Kidney (tissue), 13 donors: ENCODE measurements at regions not wholly inside any gene's neighbourhood (a gene's known extent, or its start where the extent isn't known, plus 50 kb on each side); places are given as distances from the start of the nearest gene placed in this dataset.

Experiments used
- DNase-seq, 5 donors: peaks; one replicate each; pipeline ENCODE4 v3.0.0-alpha.2; 2013 to 2020
- FAIRE-seq: peaks from 2 replicates; lab custom pipeline; 2012; peaks lifted over from hg19 to GRCh38; lab: Jason Lieb, UNC
- H3K27ac ChIP-seq, 2 donors: one replicate each; pipeline ENCODE4 v1.7.0; 2013; ENCODE audit warnings: low read depth in 2 of 2, low read length in 2 of 2, inconsistent platforms in 1 of 2
- H3K27me3 ChIP-seq: one replicate; pipeline ENCODE4 v1.7.1; 2013; ENCODE audit warnings: low read length, inconsistent platforms; ENCODE audit not compliant: control insufficient read depth, insufficient read depth
- H3K36me3 ChIP-seq, 3 donors: one replicate each; pipeline versions ENCODE4 v1.7.0 to v1.7.1; 2013; ENCODE audit warnings: low read length in 3 of 3, control low read depth in 1 of 3, inconsistent platforms in 1 of 3; ENCODE audit not compliant: insufficient read depth in 3 of 3, control insufficient read depth in 2 of 3
- H3K4me1 ChIP-seq, 3 donors: one replicate each; pipeline versions ENCODE4 v1.7.0 to v1.7.1; 2013; ENCODE audit warnings: low read length in 3 of 3, inconsistent platforms in 1 of 3, low read depth in 1 of 3; ENCODE audit not compliant: control insufficient read depth in 2 of 3, insufficient read depth in 2 of 3
- H3K4me3 ChIP-seq, 3 donors: one replicate each; pipeline versions ENCODE4 v1.7.0 to v1.8.1; 2013; ENCODE audit warnings: low read length in 3 of 3, control low read depth in 1 of 3, inconsistent platforms in 1 of 3
- H3K9ac ChIP-seq, 3 donors: one replicate each; pipeline versions ENCODE4 v1.7.0 to v1.7.1; 2013; ENCODE audit warnings: low read length in 3 of 3, control low read depth in 1 of 3, inconsistent platforms in 1 of 3
- H3K9me3 ChIP-seq, 3 donors: one replicate each; pipeline versions ENCODE4 v1.7.0 to v1.7.1; 2013; ENCODE audit warnings: low read length in 3 of 3, control low read depth in 1 of 3, inconsistent platforms in 1 of 3; ENCODE audit not compliant: control insufficient read depth in 2 of 3, insufficient read depth in 1 of 3
- intact Hi-C: fragments of 100-400 bp; cut with DNase I; formaldehyde crosslinking; loops from one replicate; pipeline ENCODE4 v1.11.1; 2022
- TF ChIP-seq, protein P1 (sequence below): IDR thresholded peaks from 3 replicates; pipeline ENCODE4 v1.5.1; 2012; ENCODE audit warnings: mild to moderate bottlenecking, moderate library complexity, borderline replicate concordance; ENCODE audit not compliant: insufficient read depth; ENCODE audit errors: extremely low read depth
- donor health status: control.
- donor health status: control.
- donor health status: control.
- donor health status: control.
- donor health status: control.
- donor health status: DM: yes; HTN: yes; CAD: no.
- donor health status: Normal renal cell carcinoma (clear cell type).

DNA sequence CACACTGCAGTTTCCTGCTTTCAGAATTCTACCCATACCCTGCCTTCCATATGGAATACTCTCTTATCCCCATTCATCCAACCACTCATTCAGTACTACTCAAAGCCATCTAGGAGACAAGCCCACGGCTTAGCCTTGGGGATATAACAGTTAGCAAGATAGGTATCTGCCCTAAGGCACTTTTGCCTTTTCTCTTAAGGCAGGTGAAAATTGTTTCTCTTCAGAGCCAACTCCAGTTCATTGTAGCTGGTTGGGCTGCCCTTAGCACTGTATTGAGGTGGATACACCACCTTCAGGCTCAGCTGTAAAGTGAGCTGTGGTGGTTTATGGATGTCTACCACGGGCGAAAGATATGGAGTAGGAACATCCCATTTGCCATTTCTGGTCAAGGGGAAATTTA lies 729.7 kb upstream of the TBX3 start:
- no peak for DNase-seq
- TF ChIP-seq, protein P1, sequence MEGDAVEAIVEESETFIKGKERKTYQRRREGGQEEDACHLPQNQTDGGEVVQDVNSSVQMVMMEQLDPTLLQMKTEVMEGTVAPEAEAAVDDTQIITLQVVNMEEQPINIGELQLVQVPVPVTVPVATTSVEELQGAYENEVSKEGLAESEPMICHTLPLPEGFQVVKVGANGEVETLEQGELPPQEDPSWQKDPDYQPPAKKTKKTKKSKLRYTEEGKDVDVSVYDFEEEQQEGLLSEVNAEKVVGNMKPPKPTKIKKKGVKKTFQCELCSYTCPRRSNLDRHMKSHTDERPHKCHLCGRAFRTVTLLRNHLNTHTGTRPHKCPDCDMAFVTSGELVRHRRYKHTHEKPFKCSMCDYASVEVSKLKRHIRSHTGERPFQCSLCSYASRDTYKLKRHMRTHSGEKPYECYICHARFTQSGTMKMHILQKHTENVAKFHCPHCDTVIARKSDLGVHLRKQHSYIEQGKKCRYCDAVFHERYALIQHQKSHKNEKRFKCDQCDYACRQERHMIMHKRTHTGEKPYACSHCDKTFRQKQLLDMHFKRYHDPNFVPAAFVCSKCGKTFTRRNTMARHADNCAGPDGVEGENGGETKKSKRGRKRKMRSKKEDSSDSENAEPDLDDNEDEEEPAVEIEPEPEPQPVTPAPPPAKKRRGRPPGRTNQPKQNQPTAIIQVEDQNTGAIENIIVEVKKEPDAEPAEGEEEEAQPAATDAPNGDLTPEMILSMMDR, result no peak

DNA sequence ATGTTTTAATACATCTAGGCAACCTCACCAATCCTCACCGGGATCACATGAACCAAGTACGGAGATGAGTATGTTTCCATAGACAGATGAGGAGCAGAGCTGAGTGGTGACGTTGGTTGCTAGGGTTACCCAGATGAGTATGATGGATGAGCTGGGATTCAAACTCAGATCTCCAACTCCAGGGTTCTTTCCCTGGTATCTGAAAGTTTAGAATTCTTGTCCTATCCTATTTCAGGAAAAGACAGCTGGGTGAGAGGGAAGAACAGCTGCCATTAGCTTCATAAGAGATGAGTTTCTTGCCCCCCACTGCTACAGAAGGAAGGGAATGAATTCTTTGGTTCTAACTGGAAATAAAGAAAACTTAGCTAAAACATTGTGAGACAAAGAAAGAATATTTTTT lies 728.9 kb upstream of the TBX3 start:
- intact Hi-C loops, result no loop called here
- DNase-seq, result no peak
- TF ChIP-seq, protein P1, result no peak
- H3K9me3 ChIP-seq, result no peaks in the 10 kb centered on the region
- no peaks in the 10 kb centered on the region for H3K27me3 ChIP-seq
- H3K36me3 ChIP-seq, result no peaks in the 10 kb centered on the region
- no peaks in the 10 kb centered on the region for H3K4me1 ChIP-seq
- no peak overlapping the region for H3K4me3 ChIP-seq
- no peak for FAIRE-seq
- H3K9ac ChIP-seq, result no peak overlapping the region
- H3K27ac ChIP-seq, result no peak overlapping the region

More for the DNA sequence above, 729.7 kb upstream of the TBX3 start:
- FAIRE-seq, result no peak
- H3K4me3 ChIP-seq, result no peak overlapping the region
- no peaks in the 10 kb centered on the region for H3K9me3 ChIP-seq
- intact Hi-C loops, result no loop called here
- H3K27me3 ChIP-seq, result no peaks in the 10 kb centered on the region
- no peaks in the 10 kb centered on the region for H3K36me3 ChIP-seq
- H3K9ac ChIP-seq, result no peak overlapping the region
- H3K4me1 ChIP-seq, result no peaks in the 10 kb centered on the region
- H3K27ac ChIP-seq, result no peak overlapping the region

DNA sequence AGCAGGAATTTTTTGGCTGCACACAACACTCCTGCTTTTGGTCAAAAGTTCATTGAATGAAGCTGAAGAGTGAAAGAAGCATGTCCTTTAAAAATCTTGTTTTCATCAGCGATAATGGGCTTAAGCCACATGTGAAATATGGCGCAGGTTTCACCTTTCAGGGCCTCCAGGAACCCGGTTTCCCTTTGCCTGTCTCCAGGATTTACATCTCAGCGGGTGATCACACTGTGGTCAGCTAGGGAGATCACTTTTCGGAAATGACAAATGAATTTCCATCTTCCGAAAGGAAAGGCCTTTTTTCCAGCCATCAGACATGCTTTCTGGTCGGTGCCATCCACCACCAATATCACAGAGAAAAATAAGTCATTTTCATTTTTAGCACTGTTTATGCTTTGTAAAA lies 727.1 kb upstream of the TBX3 start:
- TF ChIP-seq, protein P1, result no peak
- no peaks in the 10 kb centered on the region for H3K4me1 ChIP-seq
- H3K27me3 ChIP-seq, result no peaks in the 10 kb centered on the region
- H3K9ac ChIP-seq, result no peak overlapping the region
- H3K36me3 ChIP-seq, result no peaks in the 10 kb centered on the region
- H3K9me3 ChIP-seq, result no peaks in the 10 kb centered on the region
- DNase-seq (peak in 3 of 5 donors; percentile 30 to 34 (median 33)), FAIRE-seq (no peak)
- no peak overlapping the region for H3K27ac ChIP-seq
- intact Hi-C loops, result no loop called here
- H3K4me3 ChIP-seq, result no peak overlapping the region

DNA sequence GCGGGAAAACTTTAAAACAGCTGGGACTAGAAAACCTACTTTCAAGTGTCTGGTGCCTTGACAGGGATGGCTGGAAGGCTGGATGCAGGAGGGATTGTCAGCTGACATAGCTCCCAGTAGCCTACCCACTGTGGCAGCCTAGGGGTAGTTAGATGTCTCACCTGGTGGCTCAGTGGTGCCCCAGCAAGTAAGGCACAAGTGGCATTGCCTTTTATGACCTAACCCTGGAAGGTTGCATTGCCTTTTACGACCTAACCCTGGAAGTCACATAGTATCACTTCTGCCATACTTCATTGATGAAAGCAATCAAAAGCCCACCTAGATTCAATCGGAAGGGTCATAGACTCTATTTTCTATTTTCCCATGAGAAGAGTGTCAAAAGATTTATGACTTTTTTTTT lies 724.7 kb upstream of the TBX3 start:
- H3K4me3 ChIP-seq, result no peak overlapping the region
- no peaks in the 10 kb centered on the region for H3K36me3 ChIP-seq
- H3K9ac ChIP-seq, result no peak overlapping the region
- intact Hi-C loops, result no loop called here
- no peaks in the 10 kb centered on the region for H3K27me3 ChIP-seq
- FAIRE-seq (no peak), DNase-seq (no peak)
- H3K4me1 ChIP-seq, result no peaks in the 10 kb centered on the region
- TF ChIP-seq, protein P1, result no peak
- no peaks in the 10 kb centered on the region for H3K9me3 ChIP-seq
- H3K27ac ChIP-seq, result no peak overlapping the region
